Neuronal stem cell (in vitro differentiated cells): ENCODE measurements at regions not wholly inside any gene's neighbourhood (a gene's known extent, or its start where the extent isn't known, plus 50 kb on each side); places are given as distances from the start of the nearest gene placed in this dataset.

Experiments
- DNase-seq: peaks from one replicate; pipeline ENCODE4 v3.0.0-alpha.2; 2013; ENCODE audit warnings: low spot score
- H2AFZ ChIP-seq: one replicate; pipeline ENCODE4 v1.6.1; 2013; ENCODE audit warnings: mild to moderate bottlenecking, low read length, inconsistent platforms
- H2AK5ac ChIP-seq: 2 replicates; pipeline ENCODE4 v1.6.1; 2013; ENCODE audit warnings: low read depth, mild to moderate bottlenecking, inconsistent platforms, low read length, moderate library complexity, mixed read lengths
- H2BK120ac ChIP-seq: 2 replicates; pipeline ENCODE4 v1.6.1; 2013; ENCODE audit warnings: low read depth, mild to moderate bottlenecking, inconsistent platforms, low read length, moderate library complexity, mixed read lengths
- H2BK12ac ChIP-seq: one replicate; pipeline ENCODE4 v1.6.1; 2013; ENCODE audit warnings: low read length, inconsistent platforms
- H2BK15ac ChIP-seq: 2 replicates; pipeline ENCODE4 v1.6.1; 2013; ENCODE audit warnings: mild to moderate bottlenecking, low read length, inconsistent platforms, mixed read lengths
- H2BK5ac ChIP-seq: one replicate; pipeline ENCODE4 v1.6.1; 2013; ENCODE audit warnings: inconsistent platforms, mild to moderate bottlenecking, low read length, moderate library complexity
- H3K14ac ChIP-seq: one replicate; pipeline ENCODE4 v1.6.1; 2013; ENCODE audit warnings: low read length, inconsistent platforms
- H3K18ac ChIP-seq: 2 replicates; pipeline ENCODE4 v1.6.1; 2013; ENCODE audit warnings: low read length, inconsistent platforms
- H3K23ac ChIP-seq: 2 replicates; pipeline ENCODE4 v1.6.1; 2013; ENCODE audit warnings: low read depth, mild to moderate bottlenecking, mixed read lengths, low read length, inconsistent platforms; ENCODE audit not compliant: poor library complexity
- H3K27ac ChIP-seq: replicated peaks from 3 replicates; pipeline ENCODE4 v1.5.1; 2013; ENCODE audit warnings: low read length, inconsistent platforms
- H3K27me3 ChIP-seq, 3 experiments: 2 replicates each; pipeline ENCODE4 v1.6.1; 2013; ENCODE audit warnings: low read length in 3 of 3, mild to moderate bottlenecking in 2 of 3, inconsistent platforms in 1 of 3, low read depth in 1 of 3, mixed read lengths in 1 of 3, moderate library complexity in 1 of 3; ENCODE audit not compliant: control insufficient read depth in 3 of 3, insufficient read depth in 3 of 3
- H3K36me3 ChIP-seq, 2 donors: replicated peaks in 1 of 2; 2 replicates each; pipeline ENCODE4 v1.6.1; 2013; ENCODE audit warnings: low read length in 2 of 2; ENCODE audit not compliant: control insufficient read depth in 2 of 2, insufficient read depth in 2 of 2
- H3K4ac ChIP-seq: 2 replicates; pipeline ENCODE4 v1.6.1; 2013; ENCODE audit warnings: inconsistent platforms, mild to moderate bottlenecking, low read length, moderate library complexity
- H3K4me1 ChIP-seq, 2 donors: 1 replicate in 1 of 2; 2 replicates in 1 of 2; pipeline ENCODE4 v1.6.1; 2013; ENCODE audit warnings: low read length in 2 of 2, low read depth in 1 of 2; ENCODE audit not compliant: control insufficient read depth in 2 of 2, insufficient read depth in 1 of 2
- H3K4me2 ChIP-seq: one replicate; pipeline ENCODE4 v1.6.1; 2013; ENCODE audit warnings: mild to moderate bottlenecking, low read length, inconsistent platforms; ENCODE audit not compliant: insufficient read depth, poor library complexity, severe bottlenecking
- H3K4me3 ChIP-seq, 2 donors: 2 replicates each; pipeline ENCODE4 v1.5.1; 2013; ENCODE audit warnings: low read length in 2 of 2, mild to moderate bottlenecking in 2 of 2, inconsistent platforms in 1 of 2, moderate library complexity in 1 of 2
- H3K79me1 ChIP-seq: one replicate; pipeline ENCODE4 v1.6.1; 2013; ENCODE audit warnings: low read depth, mild to moderate bottlenecking, inconsistent platforms, low read length, moderate library complexity
- H3K9ac ChIP-seq: one replicate; pipeline ENCODE4 v1.6.1; 2013; ENCODE audit warnings: mild to moderate bottlenecking, low read depth, low read length, inconsistent platforms; ENCODE audit not compliant: poor library complexity
- H3K9me3 ChIP-seq, 2 donors: replicated peaks in 1 of 2; 2 replicates each; pipeline versions ENCODE3 to v1.6.1; 2013; ENCODE audit warnings: low read length in 2 of 2, mild to moderate bottlenecking in 2 of 2, inconsistent platforms in 1 of 2, low read depth in 1 of 2, mixed read lengths in 1 of 2, moderate library complexity in 1 of 2; ENCODE audit not compliant: control insufficient read depth in 2 of 2, insufficient read depth in 1 of 2
- H4K8ac ChIP-seq: one replicate; pipeline ENCODE4 v1.6.1; 2013; ENCODE audit warnings: low read depth, mild to moderate bottlenecking, inconsistent platforms, low read length, moderate library complexity
- H4K91ac ChIP-seq: one replicate; pipeline ENCODE4 v1.6.1; 2013; ENCODE audit warnings: low read length, low read depth, mild to moderate bottlenecking, inconsistent platforms; ENCODE audit not compliant: poor library complexity
- WGBS, 2 donors: extraction: QIAGEN DNeasy Blood & Tissue Kit; methylation state at CpG; one replicate each; pipeline ENCODE4 v1.1.7; 2013; ENCODE audit warnings: missing lambda C conversion rate in 2 of 2, mixed read lengths in 1 of 2; ENCODE audit not compliant: insufficient read length in 2 of 2, insufficient replicate concordance in 1 of 2; ENCODE audit errors: extremely low coverage in 2 of 2; 5-methylcytosine and 5-hydroxymethylcytosine counted together

GRCh38 chr3:176426371-176426770 lies 770.9 kb downstream of the TBL1XR1 start:
- no peaks in the 10 kb centered on the region for H3K36me3 ChIP-seq
- H3K9me3 ChIP-seq, result no peaks in the 10 kb centered on the region
- no peaks in the 10 kb centered on the region for H3K79me1 ChIP-seq
- no peak overlapping the region for H2BK5ac ChIP-seq
- no peak overlapping the region for H2AFZ ChIP-seq
- H4K8ac ChIP-seq, result no peak overlapping the region
- H2BK15ac ChIP-seq, result no peak overlapping the region
- H3K14ac ChIP-seq, result no peak overlapping the region
- no peak overlapping the region for H3K23ac ChIP-seq
- H2BK120ac ChIP-seq, result no peak overlapping the region
- H2AK5ac ChIP-seq, result no peak overlapping the region
- H3K9ac ChIP-seq, result no peak overlapping the region
- DNase-seq, result no peak
- no peak overlapping the region for H3K4me2 ChIP-seq
- no peaks in the 10 kb centered on the region for H3K27me3 ChIP-seq
- no peak overlapping the region for H3K4ac ChIP-seq
- H4K91ac ChIP-seq, result no peak overlapping the region
- no peak overlapping the region for H2BK12ac ChIP-seq
- no peak overlapping the region for H3K4me3 ChIP-seq
- no peak overlapping the region for H3K27ac ChIP-seq
- H3K4me1 ChIP-seq, result peaks cover 0 to 3% of the 10 kb centered on the region in 2 donors
- H3K18ac ChIP-seq, result no peak overlapping the region

- DNase-seq, result no peak
- H2BK12ac ChIP-seq, result no peak overlapping the region
- no peak overlapping the region for H2BK15ac ChIP-seq
- H2AFZ ChIP-seq, result no peak overlapping the region
- H3K4me1 ChIP-seq, result no peaks in the 10 kb centered on the region
- no peak overlapping the region for H3K14ac ChIP-seq
- H3K4ac ChIP-seq, result no peak overlapping the region
- H3K4me3 ChIP-seq, result no peak overlapping the region
- H3K9me3 ChIP-seq, result no peaks in the 10 kb centered on the region
- no peak overlapping the region for H4K8ac ChIP-seq
- H3K79me1 ChIP-seq, result no peaks in the 10 kb centered on the region
- no CpG with 5 or more reads among the region's 3 CpGs for WGBS, 2 donors
- no peak overlapping the region for H3K9ac ChIP-seq
- no peaks in the 10 kb centered on the region for H3K36me3 ChIP-seq
- no peak overlapping the region for H3K4me2 ChIP-seq
- H3K27ac ChIP-seq, result no peak overlapping the region
- no peak overlapping the region for H4K91ac ChIP-seq
- H2BK5ac ChIP-seq, result no peak overlapping the region
- no peak overlapping the region for H2AK5ac ChIP-seq
- H3K23ac ChIP-seq, result no peak overlapping the region
- no peak overlapping the region for H2BK120ac ChIP-seq
- no peak overlapping the region for H3K18ac ChIP-seq
- no peaks in the 10 kb centered on the region for H3K27me3 ChIP-seq
Observed at GRCh38 chr3:176416870-176417269, 780.4 kb downstream of the TBL1XR1 start.

GRCh38 chr3:176415661-176416295 lies 781.5 kb downstream of the TBL1XR1 start:
- H3K18ac ChIP-seq, result no peak overlapping the region
- no peak overlapping the region for H3K4me3 ChIP-seq
- H3K79me1 ChIP-seq, result no peaks in the 10 kb centered on the region
- H3K27ac ChIP-seq, result no peak overlapping the region
- H3K4me2 ChIP-seq, result no peak overlapping the region
- H4K91ac ChIP-seq, result no peak overlapping the region
- no peak overlapping the region for H3K9ac ChIP-seq
- H3K4ac ChIP-seq, result no peak overlapping the region
- H2BK120ac ChIP-seq, result no peak overlapping the region
- H3K14ac ChIP-seq, result no peak overlapping the region
- no peaks in the 10 kb centered on the region for H3K9me3 ChIP-seq
- no peak overlapping the region for H2BK12ac ChIP-seq
- H4K8ac ChIP-seq, result no peak overlapping the region
- H3K36me3 ChIP-seq, result no peaks in the 10 kb centered on the region
- H2AK5ac ChIP-seq, result no peak overlapping the region
- no peak overlapping the region for H2BK15ac ChIP-seq
- no peak overlapping the region for H2BK5ac ChIP-seq
- WGBS, 2 donors, result no CpG with 5 or more reads among the region's 4 CpGs
- no peak overlapping the region for H3K23ac ChIP-seq
- DNase-seq, result no peak
- H2AFZ ChIP-seq, result no peak overlapping the region
- no peaks in the 10 kb centered on the region for H3K27me3 ChIP-seq
- H3K4me1 ChIP-seq, result no peaks in the 10 kb centered on the region

- no peak overlapping the region for H3K23ac ChIP-seq
- no peak overlapping the region for H4K91ac ChIP-seq
- no peak overlapping the region for H2BK120ac ChIP-seq
- H4K8ac ChIP-seq, result no peak overlapping the region
- H2AK5ac ChIP-seq, result no peak overlapping the region
- H3K27ac ChIP-seq, result no peak overlapping the region
- no peak overlapping the region for H3K4me3 ChIP-seq
- H3K18ac ChIP-seq, result no peak overlapping the region
- WGBS, 2 donors, result no CpG with 5 or more reads among the region's 3 CpGs
- no peak overlapping the region for H2BK5ac ChIP-seq
- no peak overlapping the region for H3K4ac ChIP-seq
- no peak overlapping the region for H2AFZ ChIP-seq
- H2BK15ac ChIP-seq, result no peak overlapping the region
- no peak overlapping the region for H3K9ac ChIP-seq
- no peak for DNase-seq
- no peaks in the 10 kb centered on the region for H3K36me3 ChIP-seq
- no peaks in the 10 kb centered on the region for H3K4me1 ChIP-seq
- H3K9me3 ChIP-seq, result no peaks in the 10 kb centered on the region
- H3K79me1 ChIP-seq, result no peaks in the 10 kb centered on the region
- no peak overlapping the region for H2BK12ac ChIP-seq
- H3K27me3 ChIP-seq, result no peaks in the 10 kb centered on the region
- H3K4me2 ChIP-seq, result no peak overlapping the region
- H3K14ac ChIP-seq, result no peak overlapping the region
Observed at GRCh38 chr3:176412771-176413170, 784.5 kb downstream of the TBL1XR1 start.
